Amniotic epithelial cell (primary cell): ENCODE measurements at regions not wholly inside any gene's neighbourhood (a gene's known extent, or its start where the extent isn't known, plus 50 kb on each side); places are given as distances from the start of the nearest gene placed in this dataset.

Experiments used
- DNase-seq: peaks from one replicate; pipeline ENCODE4 v3.0.0-alpha.2; 2010; ENCODE audit warnings: low read depth

- no peak for DNase-seq
Observed at GRCh38 chr1:78424720-78425119, 66.1 kb upstream of the PTGFR start.

- no peak for DNase-seq
Observed at GRCh38 chr1:78426408-78426807, 64.4 kb upstream of the PTGFR start.

- peak; percentile 11 for DNase-seq
Observed at GRCh38 chr1:78427506-78427905, 63.3 kb upstream of the PTGFR start.

- DNase-seq, result no peak
Observed at GRCh38 chr1:78432016-78432415, 58.8 kb upstream of the PTGFR start.

- no peak for DNase-seq
Observed at GRCh38 chr1:78434351-78434750, 56.4 kb upstream of the PTGFR start.

- DNase-seq, result no peak
Observed at GRCh38 chr1:78436961-78437360, 53.8 kb upstream of the PTGFR start.

- no peak for DNase-seq
Observed at GRCh38 chr1:78437396-78437795, 53.4 kb upstream of the PTGFR start.

- DNase-seq, result no peak
Observed at GRCh38 chr1:78437941-78438340, 52.8 kb upstream of the PTGFR start.

GRCh38 chr1:78440381-78440793 is 50.4 kb upstream of the PTGFR start:
- DNase-seq, result peak; percentile 55
